OCI-LY3 (cell line): ENCODE measurements at regions not wholly inside any gene's neighbourhood (a gene's known extent, or its start where the extent isn't known, plus 50 kb on each side); places are given as distances from the start of the nearest gene placed in this dataset.

Source experiments
- H2AFZ ChIP-seq: fragments of 200-600, 300-600 bp; shearing (Covaris generic); 2 replicates; pipeline ENCODE4 v1.6.0; 2014; ENCODE audit warnings: antibody characterized with exemption, low read depth, low read length
- H3K27ac ChIP-seq: fragments of 200-600, 300-600 bp; sonication (generic); 2 replicates; pipeline ENCODE4 v1.5.1; 2014; ENCODE audit warnings: mild to moderate bottlenecking, low read length, moderate library complexity, mixed read lengths
- H3K27me3 ChIP-seq: fragments of 200-600, 300-600 bp; sonication (generic); 2 replicates; pipeline ENCODE4 v1.6.1; 2014; ENCODE audit warnings: low read depth, low read length, mixed read lengths
- H3K36me3 ChIP-seq: fragments of 200-600, 300-600 bp; sonication (generic); replicated peaks from 2 replicates; pipeline ENCODE3; 2014; ENCODE audit warnings: low read depth, low read length, mixed read lengths
- H3K4me1 ChIP-seq: fragments of 300-600, 200-600 bp; sonication (generic); 2 replicates; pipeline ENCODE4 v1.6.1; 2014; ENCODE audit warnings: low read length, mixed read lengths
- H3K4me2 ChIP-seq: fragments of 200-600, 300-600 bp; sonication (generic); 2 replicates; pipeline ENCODE4 v1.6.1; 2014; ENCODE audit warnings: low read length, mixed read lengths
- H3K4me3 ChIP-seq: fragments of 300-600, 200-600 bp; sonication (generic); 2 replicates; pipeline ENCODE4 v1.5.1; 2014; ENCODE audit warnings: antibody characterized with exemption, mild to moderate bottlenecking, low read length, moderate library complexity
- H3K79me2 ChIP-seq: fragments of 300-600, 200-600 bp; shearing (Covaris generic); 2 replicates; pipeline ENCODE4 v1.6.1; 2014; ENCODE audit warnings: mild to moderate bottlenecking, low read length, mixed read lengths
- H3K9ac ChIP-seq: fragments of 300-600, 200-600 bp; shearing (Covaris generic); 2 replicates; pipeline ENCODE4 v1.6.0; 2014; ENCODE audit warnings: mild to moderate bottlenecking, low read length, moderate library complexity
- H3K9me3 ChIP-seq: fragments of 200-600, 300-600 bp; shearing (Covaris generic); 2 replicates; pipeline ENCODE4 v1.6.1; 2014; ENCODE audit warnings: low read length, mixed read lengths; ENCODE audit not compliant: insufficient read depth
- H4K20me1 ChIP-seq: fragments of 200-600, 300-600 bp; sonication (generic); 2 replicates; pipeline ENCODE4 v1.6.1; 2016; ENCODE audit warnings: low read length, mixed read lengths; ENCODE audit not compliant: insufficient read depth
- CTCF ChIP-seq: fragments of 200-600, 300-600 bp; sonication (generic); IDR thresholded peaks from 2 replicates; pipeline ENCODE4 v1.5.1; 2014; ENCODE audit warnings: antibody characterized with exemption, low read length, low read depth
- EZH2phosphoT487 ChIP-seq: fragments of 200-600 bp; shearing (Covaris generic); IDR thresholded peaks from 2 replicates; pipeline ENCODE4 v1.6.1; 2018; ENCODE audit warnings: antibody characterized with exemption, mixed run types, low read depth

DNA sequence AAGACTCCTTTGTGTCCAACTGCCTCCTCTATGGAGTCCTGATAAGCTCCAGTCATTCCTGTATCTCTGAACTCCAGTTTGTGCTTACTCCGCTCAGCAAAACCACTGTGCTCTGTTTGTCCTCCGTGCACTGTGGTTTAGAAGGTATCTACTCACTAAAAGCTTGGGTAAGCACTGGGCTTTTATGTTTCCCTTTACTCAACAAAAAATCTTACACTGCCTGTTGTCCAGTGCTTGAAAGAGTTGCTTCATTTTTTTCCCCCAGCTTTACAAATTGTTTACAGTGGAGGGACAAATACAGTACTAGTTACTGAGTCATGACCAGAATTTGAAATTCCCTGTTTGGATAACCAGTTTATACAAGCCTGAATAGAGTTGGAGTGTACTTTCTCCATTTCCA is 545.3 kb upstream of the FAT1 start:
- Histone ChIP-seq H3K4me1 (no peaks in the 10 kb centered on the region), H3K27ac (no peak overlapping the region), H4K20me1 (no peaks in the 10 kb centered on the region), H3K9ac (no peak overlapping the region), H3K9me3 (no peaks in the 10 kb centered on the region), H3K36me3 (no peaks in the 10 kb centered on the region), H3K4me2 (no peak overlapping the region), H3K79me2 (no peaks in the 10 kb centered on the region), H3K4me3 (no peak overlapping the region), H2AFZ (no peak overlapping the region), H3K27me3 (no peaks in the 10 kb centered on the region)
- TF ChIP-seq CTCF (no peak), EZH2phosphoT487 (no peak)

GRCh38 chr4:187270154-187270553 is 546.5 kb upstream of the FAT1 start:
- Histone ChIP-seq H3K79me2 (no peaks in the 10 kb centered on the region), H3K36me3 (no peaks in the 10 kb centered on the region), H3K4me3 (no peak overlapping the region), H3K9me3 (no peaks in the 10 kb centered on the region), H3K4me2 (no peak overlapping the region), H3K4me1 (no peaks in the 10 kb centered on the region), H3K9ac (no peak overlapping the region), H3K27me3 (no peaks in the 10 kb centered on the region), H2AFZ (no peak overlapping the region), H3K27ac (no peak overlapping the region), H4K20me1 (no peaks in the 10 kb centered on the region)
- TF ChIP-seq EZH2phosphoT487 = no peak
- TF ChIP-seq CTCF = no peak

- no peaks in the 10 kb centered on the region for H3K79me2 ChIP-seq
- no peaks in the 10 kb centered on the region for H3K36me3 ChIP-seq
- no peaks in the 10 kb centered on the region for H4K20me1 ChIP-seq
- no peak for TF ChIP-seq EZH2phosphoT487
- no peak for TF ChIP-seq CTCF
- no peak overlapping the region for H3K4me3 ChIP-seq
- H3K9me3 ChIP-seq = no peaks in the 10 kb centered on the region
- H3K27ac ChIP-seq = no peak overlapping the region
- H3K4me1 ChIP-seq = no peaks in the 10 kb centered on the region
- H2AFZ ChIP-seq = no peak overlapping the region
- no peak overlapping the region for H3K4me2 ChIP-seq
- H3K9ac ChIP-seq = no peak overlapping the region
- H3K27me3 ChIP-seq = no peaks in the 10 kb centered on the region
Measured at GRCh38 chr4:187271848-187272247, 548.2 kb upstream of the FAT1 start.

- H3K9me3 ChIP-seq = no peaks in the 10 kb centered on the region
- TF ChIP-seq EZH2phosphoT487 = no peak
- no peak overlapping the region for H2AFZ ChIP-seq
Measured at GRCh38 chr4:187274153-187274552, 550.5 kb upstream of the FAT1 start.

More at GRCh38 chr4:187274153-187274552, 550.5 kb upstream of the FAT1 start:
- no peak overlapping the region for H3K4me2 ChIP-seq
- no peak overlapping the region for H3K27ac ChIP-seq
- H3K4me3 ChIP-seq = no peak overlapping the region
- H3K9ac ChIP-seq = no peak overlapping the region
- no peaks in the 10 kb centered on the region for H3K27me3 ChIP-seq
- no peaks in the 10 kb centered on the region for H4K20me1 ChIP-seq
- no peaks in the 10 kb centered on the region for H3K36me3 ChIP-seq
- no peaks in the 10 kb centered on the region for H3K79me2 ChIP-seq
- no peaks in the 10 kb centered on the region for H3K4me1 ChIP-seq
